Stimulated activated CD4-positive, alpha-beta T cell treated with anti-CD3 and anti-CD28 coated beads, Interleukin-15, amount 100 ng/mL, for 1 hour (primary cell): ENCODE measurements at regions not wholly inside any gene's neighbourhood (a gene's known extent, or its start where the extent isn't known, plus 50 kb on each side); places are given as distances from the start of the nearest gene placed in this dataset.
A peak's percentile ranks its signal among the peaks of the same experiment; 100 is the strongest.

Experiments used
- DNase-seq, 2 donors: peaks; one replicate each; pipeline ENCODE4 v3.0.0-alpha.2; 2020; ENCODE audit warnings: low read depth in 1 of 2, low spot score in 1 of 2

DNA sequence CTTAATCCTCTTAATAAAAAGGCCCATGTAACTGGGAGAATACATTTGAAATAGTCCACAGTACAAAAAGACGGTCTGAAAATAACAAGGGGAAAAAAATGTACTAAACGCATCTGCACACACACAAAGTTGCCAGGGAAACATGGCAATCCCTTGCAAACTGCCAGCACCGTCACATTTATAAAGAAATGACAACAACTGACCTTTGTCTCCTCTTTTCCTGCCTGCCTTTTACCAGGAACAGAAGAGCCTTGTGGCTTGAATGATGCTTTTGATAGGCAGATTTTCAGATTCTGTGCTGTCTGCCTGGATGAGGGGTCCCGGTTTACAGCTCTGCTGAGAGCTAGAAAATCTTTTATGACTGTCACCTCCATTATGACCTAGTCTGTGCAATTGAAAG lies 308.6 kb upstream of the ZFP64 start:
- no peak for DNase-seq

DNA sequence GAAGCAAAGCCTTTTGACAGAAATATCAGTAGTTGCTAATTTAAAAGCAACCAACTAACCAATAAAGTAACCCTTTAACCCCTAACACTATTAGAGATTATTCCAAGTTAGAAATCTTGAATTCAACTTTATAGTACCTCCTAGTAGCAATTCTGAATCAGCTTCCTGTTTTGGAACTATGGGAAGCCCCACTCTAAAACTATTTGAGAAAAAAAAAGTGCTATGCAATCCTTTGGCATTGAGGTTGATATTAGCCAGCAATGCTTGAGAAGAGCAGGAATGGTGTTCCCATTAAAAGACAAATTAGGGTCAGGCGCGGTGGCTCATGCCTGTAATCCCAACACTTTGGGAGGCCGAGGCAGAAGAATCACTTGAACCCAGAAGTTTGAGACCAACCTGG lies 306.2 kb upstream of the ZFP64 start:
- no peak for DNase-seq

DNA sequence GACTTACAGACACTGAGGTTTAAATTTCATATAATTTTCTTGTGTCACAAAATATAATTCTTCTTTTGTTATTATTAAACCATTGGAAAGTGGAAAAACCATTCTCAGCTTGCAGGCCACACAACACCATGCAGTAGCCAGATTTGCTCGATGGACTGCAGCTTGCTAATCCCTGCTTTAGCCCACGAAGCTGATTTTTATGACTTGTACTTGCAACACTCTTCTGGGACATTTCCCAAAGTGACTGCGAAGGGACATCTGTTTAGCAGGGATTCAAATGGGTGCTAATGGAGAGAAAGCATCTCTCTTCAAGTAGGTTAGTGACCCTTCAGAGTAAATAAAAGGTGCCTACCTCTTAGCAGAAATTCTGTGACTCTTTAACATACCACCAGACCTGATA lies 304.6 kb upstream of the ZFP64 start:
- no peak for DNase-seq

DNA sequence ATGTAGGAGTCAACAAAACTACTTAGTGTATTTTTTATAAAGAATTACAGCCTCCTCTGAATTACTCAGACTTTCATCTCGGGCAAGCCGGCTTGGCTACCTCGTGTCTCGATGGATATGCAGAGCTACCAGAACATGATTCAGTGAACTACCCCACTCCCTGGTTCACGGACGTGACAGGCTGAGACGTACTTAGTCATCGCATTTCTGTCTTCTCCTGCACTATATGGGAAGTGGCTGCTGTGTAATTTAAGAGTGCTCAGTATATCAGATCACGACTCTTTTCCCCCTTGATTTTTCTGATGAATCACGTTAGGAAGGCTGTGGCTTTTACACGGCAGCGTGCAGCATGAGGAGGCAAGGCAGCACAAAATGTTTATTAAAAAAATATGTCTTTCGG lies 302.7 kb upstream of the ZFP64 start:
- peak; percentile 12 to 35 for DNase-seq

DNA sequence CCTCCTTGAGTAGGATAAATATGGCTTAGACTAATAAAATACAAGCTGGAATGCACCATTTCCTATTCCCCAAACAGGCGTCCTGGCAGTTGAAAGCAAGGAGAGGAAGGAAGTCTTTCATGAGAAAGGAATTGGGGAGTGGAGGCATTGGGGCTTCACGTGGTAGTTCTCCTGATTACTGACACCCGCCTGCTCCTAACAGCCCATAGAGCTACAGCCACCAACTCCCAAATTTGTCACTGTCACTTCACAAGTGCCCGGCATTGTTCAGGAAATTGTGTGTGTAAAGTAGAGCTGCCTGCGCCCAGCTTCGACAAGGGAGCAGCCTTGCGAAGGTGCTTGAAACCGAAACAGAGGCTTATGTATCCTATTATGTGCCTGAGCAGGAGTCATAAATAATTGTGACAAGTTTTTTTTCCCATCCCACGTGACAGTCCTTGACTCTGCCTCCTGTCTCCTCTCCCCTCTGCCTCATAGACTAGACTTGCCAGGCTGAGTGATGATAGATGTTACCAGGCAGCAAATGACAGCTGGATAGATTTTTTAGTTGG lies 301.7 kb upstream of the ZFP64 start:
- DNase-seq: no peak

DNA sequence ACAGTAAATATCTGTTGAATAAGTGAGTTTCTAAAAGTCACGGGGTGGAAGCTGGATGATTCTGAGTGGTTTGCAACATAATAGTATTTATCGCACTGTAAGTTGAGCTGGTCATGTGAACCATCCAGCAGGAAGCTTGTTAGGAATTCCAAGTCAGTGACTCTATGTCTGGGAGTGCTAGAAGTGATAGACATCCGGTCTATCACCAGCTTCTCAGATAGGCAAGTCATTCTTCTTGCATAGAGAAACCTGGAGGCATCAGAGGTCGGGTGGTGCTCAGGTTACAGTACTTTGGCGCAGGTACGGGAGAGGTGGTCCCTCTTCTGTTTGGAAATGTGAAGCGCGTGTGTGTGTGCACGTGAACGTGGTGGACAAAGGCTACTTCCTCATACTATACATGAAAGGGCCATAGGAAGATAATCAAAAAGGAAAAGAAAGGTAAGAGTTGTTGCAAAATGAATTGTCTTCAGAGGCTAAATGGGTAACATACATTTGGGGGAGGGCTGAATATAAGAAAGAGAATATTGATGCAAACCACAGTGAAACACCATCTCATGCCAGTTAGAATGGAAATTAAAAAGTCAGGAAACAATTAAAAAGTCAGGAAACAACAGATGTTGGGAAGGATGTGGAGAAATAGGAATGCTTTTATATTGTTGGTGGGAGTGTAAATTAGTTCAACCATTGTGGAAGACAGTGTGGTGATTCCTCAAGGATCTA lies 299.3 kb upstream of the ZFP64 start:
- DNase-seq: no peak

DNA sequence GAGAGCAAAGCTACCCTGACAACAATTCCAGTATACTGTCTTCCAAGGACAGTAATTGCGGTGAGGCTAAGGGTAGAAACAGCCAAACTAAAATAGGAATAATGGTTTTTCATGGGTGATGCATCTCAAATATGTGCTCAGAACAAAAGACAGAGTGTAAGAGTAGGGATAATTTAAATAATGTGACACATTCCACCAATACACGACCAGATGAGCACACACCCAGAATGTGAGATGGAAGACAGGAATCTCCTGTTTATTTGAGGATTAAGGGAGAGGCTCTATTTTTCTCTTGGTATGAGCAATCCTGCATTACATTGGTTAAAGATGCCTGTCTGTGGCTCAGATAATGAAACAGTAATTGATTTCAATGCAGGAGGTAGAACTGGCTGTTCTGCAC lies 292.9 kb upstream of the ZFP64 start:
- DNase-seq: no peak

DNA sequence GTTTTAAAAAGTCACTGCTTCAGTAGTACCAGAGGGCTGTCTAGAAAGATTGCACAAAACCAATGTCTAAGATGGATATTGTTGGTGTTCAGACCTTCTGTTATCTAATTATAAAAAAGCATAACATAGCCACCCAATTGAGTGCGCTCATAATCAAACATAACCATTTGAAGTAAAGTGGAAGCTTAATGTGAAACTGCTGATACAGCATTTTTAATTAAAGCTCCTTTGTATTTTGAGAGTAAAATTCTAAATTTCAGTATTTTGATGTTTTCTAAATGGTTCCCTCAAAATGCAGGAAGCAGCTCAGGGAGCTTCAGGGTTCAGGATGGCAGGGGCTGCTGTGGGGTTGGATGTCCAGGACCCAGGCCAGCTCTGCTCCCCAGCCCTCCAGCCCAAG lies 291.8 kb upstream of the ZFP64 start:
- DNase-seq: no peak

DNA sequence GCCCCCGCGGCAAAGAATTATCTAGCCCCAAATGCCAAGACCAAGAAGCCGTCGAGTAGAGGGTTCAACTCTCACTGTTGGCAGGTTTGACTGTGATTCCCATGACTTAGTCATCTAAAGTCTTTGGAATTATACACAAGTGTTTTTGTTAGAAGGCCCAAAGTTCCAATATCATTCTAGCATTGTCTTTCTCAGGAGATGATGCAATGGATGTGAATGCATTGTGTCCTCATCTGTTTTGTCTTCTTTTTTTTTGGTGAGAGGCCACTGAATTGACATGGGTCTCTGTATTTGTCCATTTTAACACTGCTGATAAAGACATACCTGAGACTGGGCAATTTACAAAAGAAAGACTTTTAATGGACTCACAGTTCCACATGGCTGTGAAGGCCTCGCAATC lies 290.5 kb upstream of the ZFP64 start:
- no peak for DNase-seq

DNA sequence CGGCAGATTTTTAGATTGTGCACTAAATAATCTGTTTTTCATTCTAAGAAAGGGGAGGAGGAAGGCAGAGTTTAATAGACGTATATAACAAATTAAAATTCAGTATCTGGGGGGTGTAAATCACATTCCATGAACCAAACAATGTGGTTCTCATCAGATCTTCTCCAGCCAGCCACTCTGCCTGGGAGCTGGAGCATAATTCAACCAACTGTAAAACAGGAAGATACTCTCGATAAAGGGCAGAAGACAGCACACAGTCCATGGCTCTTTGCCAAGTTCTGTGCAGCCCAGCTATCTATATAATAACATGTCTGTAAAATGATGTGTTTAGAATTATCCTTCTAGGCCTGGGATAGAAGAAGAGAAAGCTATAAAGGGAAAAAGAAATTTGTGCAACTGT lies 289.9 kb upstream of the ZFP64 start:
- DNase-seq: no peak

DNA sequence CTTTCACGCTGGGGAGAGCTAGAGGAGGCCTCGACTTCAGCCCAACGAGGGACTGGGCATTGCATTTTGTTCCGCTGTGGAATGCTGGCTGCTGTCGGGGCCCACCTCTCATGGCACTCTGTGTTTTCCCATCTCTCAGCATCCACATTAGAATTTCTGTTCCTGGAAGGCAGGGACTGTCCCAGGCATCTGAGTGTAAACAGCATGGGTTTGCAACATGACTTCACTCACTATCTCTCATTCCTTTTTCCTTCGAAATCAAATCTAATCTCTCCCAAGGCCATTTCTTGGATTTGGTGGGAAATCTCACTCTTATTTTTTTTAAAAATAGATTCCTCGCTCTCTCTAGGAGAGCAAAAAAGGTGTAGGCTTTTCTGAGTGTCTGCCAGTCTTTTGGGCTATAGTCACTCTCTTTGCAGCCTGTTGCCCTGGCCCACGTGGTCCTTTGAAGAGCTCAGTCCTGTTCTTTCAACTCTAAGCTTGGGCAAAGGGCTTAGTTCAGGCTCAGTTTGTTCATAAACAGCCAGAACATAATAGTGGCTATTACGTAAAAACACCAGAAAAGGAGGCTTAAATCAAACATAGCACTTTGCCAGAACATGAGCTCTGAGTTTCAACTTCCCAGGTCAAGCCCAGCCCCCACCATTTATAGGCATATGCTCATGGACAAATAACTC lies 284.6 kb upstream of the ZFP64 start:
- DNase-seq: no peak

DNA sequence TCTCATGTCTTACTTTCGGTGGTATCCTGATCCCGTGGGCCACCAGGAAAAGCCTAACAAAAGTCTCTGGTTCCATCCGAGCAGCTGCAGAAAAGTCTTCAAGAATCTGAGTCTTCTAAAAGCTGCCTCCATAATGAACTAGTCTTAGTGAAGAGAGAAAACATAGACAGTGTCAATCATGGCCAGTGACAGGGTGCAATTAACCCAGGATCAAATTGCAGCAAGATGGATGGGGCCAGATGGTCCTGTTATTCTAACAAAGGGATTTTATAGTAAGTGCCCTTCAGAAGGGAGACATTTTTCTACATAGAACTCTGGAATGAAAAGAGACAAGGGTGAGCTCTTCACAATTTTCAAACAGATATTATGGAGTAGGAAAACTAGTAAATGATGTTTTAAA lies 281.6 kb upstream of the ZFP64 start:
- no peak for DNase-seq

DNA sequence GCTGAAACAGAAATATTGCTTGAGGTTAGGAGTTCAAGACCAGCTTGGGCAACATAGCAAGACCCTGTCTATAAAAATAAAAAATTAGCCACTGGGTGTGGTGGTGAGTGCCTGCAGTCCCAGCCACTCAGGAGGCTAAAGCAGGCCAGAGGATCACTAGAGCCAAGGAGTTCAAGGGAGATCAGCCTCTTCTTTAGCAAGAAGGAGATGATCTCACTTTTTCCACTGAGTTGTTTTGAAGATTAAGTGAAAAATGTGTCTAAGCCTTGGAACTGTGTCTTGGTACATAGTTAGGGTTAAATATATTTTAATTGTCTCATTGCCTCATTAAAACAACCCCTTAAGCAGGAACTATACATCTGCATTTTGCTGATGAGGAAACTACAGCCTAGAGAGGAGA lies 279.0 kb upstream of the ZFP64 start:
- no peak for DNase-seq

DNA sequence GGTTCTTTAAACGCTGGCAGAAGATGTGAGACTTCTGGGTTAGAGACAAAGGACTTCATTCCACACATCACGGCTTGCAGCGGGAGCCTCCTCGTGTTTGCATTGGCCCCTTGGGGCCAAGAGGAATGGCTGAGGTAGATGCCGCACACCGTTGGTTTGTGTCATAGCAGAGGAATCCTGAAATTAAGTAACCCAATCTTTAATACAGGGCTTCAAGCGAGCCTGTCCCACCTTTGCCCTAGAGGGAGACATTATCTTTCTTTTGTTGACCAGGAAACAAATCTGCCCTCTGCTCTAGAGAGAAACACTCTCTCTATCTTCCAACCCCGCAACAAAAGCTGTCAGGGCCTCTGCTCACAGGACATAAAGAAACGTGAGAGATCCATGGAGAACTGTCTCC lies 277.5 kb upstream of the ZFP64 start:
- DNase-seq: no peak

DNA sequence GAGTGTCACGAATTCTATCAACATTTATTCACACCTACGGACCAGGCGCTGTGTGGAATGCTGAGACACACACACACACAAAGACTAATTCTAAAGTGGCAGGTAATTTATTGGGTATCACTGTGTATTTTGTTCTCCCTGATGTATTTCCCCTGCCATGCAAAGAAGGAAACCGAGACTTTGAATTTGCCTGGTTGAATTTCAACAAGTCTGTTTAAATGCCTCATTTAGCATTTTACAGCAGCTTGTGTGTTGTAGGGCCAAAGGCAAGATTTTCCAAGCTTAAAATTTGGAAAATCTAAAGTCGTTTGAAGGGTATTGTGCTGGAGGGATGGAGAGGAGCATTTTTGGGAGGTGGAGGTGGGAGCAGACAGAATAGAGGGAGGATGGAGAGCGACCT lies 274.4 kb upstream of the ZFP64 start:
- DNase-seq: no peak

DNA sequence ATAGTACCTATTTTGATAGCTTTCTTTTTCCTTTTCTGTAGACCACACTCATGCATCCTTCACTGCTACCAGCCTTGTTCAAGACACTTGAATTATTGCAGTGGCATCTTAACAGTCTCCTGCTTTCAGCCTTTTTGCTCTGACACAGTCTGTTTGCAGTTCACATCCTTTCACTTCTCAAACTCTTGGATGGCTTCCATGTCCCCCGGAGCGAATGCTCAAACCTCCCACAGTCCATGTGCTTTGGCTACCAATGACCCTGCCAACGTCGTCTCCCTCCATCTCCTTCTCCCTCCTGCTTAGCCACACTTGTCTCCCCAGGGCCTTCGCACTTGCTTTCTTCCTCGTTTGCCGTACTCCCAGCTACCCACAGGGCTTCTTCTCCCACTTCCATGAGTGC lies 270.0 kb upstream of the ZFP64 start:
- no peak for DNase-seq

DNA sequence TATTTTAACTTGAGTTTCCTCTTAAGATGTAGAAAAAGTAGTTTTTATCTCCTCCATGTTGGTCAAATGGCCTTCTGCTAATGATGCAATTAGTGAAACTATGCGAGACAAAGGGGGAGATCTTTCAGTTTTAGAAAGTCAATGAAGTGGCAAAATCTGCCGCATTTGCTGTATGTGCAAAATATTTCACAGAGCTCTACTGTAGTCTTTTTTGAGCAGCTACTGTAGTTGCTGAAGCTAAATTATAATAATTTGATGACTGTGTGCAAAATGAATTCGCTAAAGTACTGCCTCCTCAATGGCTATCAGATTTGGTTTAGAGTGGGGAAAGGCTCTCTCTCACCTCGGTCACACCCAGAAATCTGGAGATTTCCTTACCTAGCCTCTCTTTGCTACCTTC lies 267.6 kb upstream of the ZFP64 start:
- no peak for DNase-seq

DNA sequence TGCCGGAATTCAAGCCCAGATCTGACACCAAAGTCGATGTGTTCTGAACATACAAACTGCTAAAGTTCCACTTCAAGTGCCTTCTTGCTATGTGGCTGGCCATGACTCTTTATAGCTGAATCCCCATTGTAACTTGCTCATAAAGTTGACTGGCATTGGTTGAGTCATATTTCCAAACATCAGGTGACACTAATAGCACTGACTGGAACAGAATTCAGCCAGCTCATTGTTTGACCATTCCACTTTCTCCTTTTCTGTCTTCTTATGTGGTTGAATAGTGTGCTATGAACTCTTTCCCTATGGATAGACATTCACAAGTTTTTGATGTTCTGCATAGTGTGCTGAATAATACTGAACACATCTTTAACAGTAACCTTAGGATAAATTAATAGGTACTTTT lies 266.2 kb upstream of the ZFP64 start:
- DNase-seq: no peak

DNA sequence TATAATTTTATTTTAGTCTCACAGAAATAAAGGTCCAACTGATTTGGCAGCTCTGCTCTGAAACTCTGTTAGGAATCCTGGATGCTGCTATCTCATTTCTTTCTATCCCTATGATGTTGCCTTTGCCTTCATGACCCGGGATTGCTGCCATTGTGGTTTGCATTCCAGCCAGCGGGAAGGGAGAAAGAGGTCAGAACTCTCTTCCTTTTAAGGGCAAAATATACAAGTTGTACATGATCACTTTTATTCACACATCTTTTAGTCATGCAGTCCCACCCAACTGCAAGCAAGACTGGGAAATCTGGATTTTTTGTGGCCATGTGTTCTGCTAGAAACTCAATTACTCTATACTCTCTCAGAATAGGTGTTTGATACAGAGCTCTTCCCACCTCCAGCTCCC lies 263.1 kb upstream of the ZFP64 start:
- no peak for DNase-seq

DNA sequence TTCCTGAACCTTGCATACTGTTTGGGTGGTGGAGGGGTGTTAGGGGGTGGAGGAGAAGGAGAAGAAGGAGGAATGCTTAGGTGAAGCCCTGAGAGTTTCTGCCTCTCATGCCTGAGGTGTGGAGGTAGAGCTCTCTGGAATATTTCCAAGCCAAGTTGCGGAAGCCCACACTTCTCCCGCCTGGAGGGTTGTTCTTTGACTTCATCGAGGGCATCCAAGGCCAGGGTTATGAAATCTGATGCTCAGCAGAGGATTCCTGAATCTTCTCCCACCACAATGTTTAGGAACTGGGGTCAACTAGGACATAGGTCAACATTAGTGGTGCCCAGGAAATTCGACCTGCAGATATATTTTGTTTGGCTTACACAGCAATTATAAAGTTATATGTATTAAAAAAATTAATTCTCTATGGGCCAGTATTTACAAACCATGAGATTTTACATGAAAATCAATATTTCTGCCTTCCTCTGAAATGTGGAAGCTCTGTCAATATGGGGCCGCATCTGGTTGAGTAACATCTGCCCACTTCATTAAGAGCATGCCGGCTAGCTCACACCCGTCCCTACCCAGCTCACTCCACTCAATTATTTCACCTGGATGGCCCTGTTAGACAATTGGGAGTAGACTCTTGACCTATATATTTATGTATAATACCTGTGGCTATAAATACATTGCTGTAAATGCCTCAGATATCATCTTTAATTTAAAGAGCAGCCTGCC lies 257.1 kb upstream of the ZFP64 start:
- DNase-seq: no peak

DNA sequence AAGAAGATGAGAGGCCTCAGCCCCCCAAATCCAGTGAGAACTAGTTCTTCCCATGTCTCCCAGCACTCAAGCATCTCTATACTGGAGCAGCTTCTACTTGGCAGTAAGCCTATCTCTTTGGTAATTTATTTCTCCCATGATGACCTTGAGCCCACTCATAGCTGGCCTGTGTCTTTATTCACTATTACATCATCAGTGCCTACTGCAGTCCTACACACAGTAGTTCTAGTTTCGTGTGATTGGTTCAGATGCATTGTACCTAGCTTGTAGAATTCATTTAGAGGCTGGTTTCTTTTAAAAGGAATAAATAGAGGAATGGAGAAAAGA lies 255.6 kb upstream of the ZFP64 start:
- DNase-seq: no peak

DNA sequence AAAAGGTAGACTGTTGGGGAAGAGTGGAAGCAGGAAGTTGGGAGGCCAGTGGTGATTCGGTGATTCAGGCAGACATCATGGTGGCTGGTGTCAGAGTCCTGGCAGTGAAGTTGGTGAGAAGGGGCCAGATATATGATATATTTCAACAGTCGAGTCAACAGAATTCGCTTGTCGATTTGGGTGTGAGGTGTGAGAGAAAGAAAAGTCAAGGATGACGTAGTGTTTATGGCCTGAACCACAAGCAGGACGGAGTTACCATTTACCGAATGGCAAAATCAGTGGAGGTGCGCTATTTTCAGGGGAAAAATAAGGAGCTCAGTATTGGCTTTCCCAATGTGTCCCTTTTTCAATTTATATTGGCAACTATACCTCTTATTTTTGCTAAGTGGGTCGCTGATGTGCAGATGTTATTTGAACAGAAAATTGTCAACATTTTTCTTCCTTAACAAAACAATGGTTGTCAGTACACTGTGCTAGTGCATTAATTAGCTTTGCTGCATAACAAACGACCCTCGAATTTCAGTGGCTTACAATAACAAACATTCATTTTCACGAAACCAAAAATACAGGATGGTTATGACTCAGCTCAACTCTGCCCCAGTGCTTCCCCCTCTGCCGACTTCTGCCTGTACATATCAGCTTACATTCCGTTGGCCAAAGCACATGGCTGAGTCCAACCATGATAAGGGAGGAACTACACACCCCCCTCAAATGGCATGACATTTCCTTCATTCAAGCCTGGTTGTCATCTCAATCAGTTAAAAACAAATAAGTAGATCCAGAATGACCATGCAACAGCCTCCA lies 255.0 kb upstream of the ZFP64 start:
- no peak for DNase-seq
